ENCODE measurements at regions not wholly inside any gene's neighbourhood (a gene's known extent, or its start where the extent isn't known, plus 50 kb on each side); places are given as distances from the start of the nearest gene placed in this dataset.
"Not testable (repeated sequence)": the region's sequence is repeated elsewhere in the genome, so short reads cannot be mapped to it uniquely, and the experiment has no call there.

DNA sequence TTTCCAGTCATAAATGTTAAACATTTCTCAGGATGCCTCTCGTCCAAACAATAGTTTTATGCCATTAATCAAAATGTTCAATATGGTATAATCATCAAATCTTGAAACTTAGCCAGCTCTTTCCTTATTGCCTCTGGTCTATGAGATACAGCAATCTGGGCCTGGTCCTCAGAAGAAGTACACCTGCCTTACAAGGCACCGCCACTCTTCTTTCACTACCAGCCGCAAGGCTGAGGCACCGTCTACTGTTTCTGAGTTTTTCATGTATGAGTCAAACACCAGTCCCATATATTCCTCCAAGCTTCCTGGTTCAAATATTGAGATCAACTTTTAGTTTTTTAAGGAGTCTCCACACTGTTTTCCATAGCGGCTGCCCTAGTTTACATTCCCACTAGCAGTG, 600.6 kb upstream of the FAT3 start:
- DNase-seq: no peak

DNA sequence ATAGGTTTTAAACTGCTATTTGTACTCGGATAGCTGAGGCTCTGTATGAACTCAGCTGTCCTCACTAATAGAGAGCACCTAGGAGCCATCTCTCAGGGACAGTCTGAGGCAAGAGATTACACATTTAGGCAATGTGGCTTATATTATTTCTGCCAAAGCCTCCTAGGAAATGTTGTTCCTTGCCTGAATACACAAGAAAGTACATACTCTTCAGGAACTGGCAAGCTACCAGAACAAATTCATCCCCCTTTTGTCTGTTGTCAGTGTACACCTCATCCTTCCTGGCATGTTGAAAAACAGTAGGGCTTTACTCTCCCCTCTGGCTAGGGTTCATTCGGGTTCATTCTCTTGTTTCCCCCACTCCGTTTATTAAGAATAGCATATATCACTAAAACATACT, 615.9 kb upstream of the FAT3 start:
- DNase-seq: no peak

DNA sequence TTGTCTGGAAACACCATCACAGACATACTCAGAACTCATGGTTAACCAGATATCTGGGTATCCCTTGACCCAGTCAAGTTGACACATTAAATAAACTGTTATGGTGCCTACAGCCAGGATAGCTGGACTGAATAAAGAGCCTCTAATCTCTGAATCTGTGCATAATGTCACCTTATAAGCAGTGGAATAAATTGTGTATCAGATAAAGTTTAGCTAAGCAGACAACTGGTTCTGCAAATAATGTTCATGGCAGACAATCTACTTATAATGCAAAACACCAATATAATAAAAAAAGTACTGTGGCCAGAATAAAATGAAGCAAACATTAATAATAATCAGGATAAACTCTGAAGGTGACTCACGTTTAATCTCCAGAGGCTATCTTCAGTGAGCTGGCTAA, 628.5 kb upstream of the FAT3 start:
- no peak for DNase-seq

DNA sequence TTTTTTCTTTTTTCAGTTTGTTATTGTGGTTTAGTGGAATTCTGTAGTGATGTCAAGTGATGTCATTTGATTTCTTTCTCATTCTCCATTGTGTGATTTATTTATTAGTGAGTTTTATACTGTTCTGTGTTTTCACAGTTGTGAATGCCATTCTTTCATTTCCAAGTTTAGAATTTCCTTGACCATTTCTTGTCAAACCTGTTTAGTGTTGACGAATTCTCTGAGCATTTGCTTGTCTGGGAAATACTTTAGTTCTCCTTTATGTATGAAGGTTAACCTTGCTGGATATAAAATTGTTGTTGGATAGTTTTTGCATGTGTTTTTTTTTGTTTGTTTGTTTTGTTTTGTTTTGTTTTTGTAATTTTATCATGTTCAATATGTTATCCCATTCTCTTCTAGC, 633.6 kb upstream of the FAT3 start:
- DNase-seq: no peak

DNA sequence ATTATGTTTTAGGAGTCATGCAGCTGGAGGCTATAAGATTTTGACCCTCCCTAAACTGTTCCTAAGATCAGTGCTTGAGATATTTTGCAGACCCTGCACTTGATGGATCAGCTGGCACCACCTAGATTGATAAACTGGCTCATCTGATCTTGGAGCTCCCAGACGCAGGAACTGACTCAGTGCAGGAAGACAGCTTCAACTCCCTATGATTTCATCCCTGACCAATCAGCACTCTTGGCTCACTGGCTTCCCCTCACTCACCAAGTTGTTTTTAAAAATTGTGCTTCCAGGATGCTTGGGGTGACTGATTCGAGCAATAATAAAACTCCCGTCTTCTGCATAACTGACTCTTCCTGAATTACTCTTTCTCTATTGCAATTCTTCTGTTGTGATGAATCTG, 637.5 kb upstream of the FAT3 start:
- DNase-seq: no peak

DNA sequence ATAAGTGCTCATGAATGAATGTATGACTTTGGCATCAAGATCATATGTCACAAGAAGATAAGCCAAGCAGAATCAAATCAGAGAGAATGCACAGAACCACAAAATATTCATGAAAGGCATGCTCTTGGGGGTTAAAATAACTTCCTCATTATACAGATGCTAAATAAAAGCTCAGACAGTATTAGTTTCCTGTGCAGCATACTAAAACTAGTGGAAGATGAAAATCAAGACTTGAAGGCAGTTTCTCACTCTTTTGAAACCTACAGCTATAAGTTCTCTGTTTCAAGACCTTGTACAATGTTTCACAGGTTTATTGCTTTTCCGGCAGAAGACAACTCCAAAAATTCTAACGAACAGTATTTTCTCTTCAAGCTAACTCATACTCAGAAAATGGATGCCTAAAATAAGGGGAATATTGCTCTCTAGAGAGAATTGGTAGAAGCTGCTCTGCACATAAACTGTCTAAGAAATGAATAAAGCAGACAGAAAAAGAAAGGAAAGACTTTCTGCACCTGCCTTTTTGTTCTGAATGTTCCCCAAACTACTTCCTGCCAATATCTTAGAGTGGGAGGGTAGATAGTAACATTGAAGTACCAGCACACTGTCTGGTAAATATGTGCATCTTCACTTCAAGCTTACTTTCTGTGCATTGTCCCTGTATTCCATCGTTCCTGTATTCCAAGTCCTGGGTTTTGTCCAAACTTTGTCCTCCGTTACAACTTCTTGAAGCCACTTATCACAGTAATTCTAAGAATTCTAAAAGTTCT, 639.4 kb upstream of the FAT3 start:
- DNase-seq: no peak

DNA sequence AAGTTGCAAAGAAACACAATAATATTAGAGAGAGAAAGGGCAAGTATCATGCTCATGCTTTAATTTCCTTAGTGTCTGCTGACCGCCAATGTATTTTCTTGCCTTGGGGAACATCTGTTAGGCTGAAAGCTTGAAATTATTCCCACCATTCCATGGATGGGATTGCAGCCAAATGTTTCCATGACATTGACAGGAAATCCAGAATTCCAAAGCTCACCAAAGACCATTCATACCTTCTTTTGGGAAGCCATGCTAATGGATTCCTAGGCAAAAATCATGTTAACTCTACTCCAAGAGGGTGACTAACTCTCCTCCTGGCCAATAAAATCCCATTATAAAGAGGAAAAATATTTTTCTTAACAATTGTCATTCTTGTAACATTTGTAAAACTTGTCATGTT, 661.4 kb upstream of the FAT3 start:
- DNase-seq: no peak

DNA sequence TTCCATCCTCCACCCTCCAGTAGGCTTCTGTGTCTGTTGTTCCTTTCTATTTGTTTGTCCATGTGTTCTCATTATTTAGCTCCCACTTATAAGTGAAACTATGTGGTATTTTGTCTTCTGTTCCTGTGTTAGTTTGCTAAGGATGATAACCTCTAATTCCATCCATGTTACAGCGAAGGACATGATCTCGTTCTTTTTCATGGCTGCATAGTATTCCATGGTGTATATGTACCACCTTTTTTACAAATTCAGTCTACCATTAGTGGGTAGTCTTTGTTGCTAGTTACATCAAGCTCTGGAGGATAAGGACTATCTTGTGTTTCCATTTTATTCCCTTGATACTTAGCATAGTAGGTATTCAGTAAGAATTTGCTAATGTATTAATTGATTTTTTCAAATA, 664.2 kb upstream of the FAT3 start:
- DNase-seq: no peak

DNA sequence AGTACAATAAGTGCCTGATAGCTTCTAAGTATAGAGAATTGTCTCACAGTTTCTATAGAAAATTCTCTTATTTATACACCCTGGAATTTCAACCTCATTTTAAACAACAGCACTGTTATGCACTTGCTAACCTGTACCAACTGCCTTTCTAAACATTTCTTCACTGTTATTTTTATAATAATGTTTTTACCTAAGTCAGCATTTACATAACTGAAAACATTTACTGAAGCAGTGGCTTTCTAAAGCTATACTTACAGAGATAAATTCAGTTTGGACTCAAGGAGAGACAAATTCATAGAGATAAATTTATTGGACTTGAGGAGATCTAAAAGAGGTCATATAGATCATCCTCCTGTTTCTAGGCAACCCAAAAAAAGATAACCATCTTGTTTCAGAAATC, 686.6 kb upstream of the FAT3 start:
- DNase-seq: no peak

DNA sequence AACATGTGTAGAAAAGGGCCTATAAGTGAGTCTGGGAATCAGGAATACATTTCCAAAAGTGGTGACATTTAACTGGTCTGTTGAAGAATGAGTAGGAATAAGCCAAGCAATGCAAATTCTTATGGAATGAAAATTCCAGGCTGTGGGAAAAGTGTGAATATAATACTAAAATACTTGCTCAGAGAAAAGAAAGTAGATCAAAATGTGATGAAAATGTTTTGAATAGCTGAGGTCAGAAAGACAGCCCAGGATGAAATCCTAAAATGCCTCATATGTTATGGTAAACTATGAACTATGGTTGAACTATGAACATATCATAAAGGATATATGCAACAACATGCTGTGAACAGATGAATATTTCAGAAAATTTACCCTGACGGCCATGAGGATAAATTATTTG, 688.3 kb upstream of the FAT3 start:
- DNase-seq: no peak

DNA sequence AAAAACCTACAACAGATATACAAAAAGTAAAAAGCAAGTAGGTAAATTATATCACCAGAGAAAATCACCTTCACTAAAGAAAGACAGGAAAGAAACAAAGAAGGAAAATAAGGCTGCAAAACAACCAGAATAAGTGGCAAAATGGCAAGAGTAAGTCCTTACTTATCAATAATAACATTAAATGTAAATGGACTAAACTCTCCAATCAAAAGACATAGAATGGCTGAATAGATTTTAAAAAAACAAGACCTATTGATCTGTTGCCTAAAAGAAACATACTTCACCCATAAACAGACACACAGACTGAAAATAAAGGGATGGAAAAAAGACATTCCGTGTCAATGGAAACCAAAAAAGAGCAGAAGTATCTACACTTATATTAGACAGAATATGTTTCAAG, 695.7 kb upstream of the FAT3 start:
- DNase-seq: no peak

DNA sequence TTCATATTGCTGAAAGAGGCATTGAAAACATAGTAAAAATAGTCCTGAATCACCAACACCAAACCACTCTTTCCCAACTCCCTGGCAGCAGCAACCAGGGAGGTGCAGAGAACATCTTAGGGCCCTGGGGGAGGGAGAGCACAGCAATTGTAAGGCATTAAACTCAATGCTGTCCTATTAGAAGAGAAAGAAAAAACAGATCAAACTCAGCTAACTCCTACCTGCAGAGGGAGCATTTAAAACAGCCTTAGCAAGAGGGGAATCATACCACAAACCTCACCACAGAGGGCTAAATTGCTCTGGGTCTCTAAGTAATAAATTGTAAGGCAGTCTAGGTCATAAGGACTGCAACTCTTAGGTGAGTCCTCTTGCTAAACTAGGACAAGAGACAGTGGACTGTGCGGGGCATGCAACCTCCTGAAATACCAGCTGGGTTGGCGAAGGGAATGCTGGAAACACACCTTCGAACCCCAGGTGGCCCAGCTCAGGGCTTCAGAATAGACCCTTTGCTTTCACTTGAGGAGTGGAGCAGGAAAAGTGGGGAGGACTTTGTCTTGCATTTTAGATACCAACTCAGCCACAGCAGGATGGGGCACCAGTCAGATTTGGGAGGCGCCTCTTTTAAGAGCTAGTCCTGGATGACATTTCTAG, 697.1 kb upstream of the FAT3 start:
- DNase-seq: no peak

DNA sequence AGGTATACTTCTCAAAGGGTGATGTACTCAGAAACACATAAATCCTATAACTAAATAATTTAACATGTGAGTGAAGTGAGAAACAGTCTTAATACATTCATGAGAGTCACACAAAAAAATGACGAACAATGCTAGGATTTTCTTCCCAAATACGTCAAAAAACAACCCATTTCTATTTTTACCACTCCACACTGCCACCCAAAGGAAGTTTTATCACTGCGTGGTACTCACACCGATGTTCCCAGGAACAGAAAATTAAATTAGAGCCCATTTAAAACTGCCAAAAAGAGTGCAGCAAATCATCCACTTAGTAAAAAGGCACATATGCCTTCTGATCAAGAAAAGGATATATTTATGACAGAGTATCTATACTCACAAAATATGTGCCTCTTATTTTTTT, 710.9 kb upstream of the FAT3 start:
- no peak for DNase-seq

DNA sequence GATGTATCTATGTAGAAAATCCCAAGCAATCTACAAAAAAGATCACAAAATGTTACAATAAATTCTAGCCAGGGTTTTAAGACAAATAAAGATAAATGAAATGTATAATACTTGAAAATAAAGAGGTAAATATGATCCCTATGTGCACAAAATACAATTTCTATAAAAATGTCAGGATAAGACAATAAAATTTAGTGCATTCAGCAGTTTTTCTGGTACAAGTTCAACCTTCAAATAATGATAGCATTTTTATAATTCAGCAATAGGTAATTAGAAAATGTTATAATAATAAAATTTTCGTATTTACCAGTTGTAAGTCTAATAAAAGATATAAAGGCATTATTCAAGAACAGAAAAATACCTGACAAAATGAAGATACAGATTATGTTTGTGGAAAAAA, 726.8 kb upstream of the FAT3 start:
- DNase-seq: no peak

DNA sequence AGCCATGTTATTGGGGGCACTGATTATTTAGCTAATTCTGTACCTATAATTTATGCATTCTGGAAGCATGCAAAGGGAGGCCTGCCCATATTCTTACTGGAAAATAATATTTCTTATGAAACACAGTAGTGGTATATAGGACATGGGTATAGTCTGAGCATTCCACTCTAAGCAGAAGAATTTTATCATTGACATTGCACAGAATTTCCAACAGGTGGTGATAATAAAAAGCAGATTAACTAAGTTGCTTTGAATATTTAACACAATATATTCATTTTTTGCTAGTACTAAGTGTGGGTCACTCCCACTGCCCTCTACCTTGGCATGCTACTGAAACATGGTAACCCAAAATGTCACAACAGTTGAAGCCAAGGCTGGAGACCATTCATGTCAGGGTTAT, 728.8 kb upstream of the FAT3 start:
- no peak for DNase-seq

DNA sequence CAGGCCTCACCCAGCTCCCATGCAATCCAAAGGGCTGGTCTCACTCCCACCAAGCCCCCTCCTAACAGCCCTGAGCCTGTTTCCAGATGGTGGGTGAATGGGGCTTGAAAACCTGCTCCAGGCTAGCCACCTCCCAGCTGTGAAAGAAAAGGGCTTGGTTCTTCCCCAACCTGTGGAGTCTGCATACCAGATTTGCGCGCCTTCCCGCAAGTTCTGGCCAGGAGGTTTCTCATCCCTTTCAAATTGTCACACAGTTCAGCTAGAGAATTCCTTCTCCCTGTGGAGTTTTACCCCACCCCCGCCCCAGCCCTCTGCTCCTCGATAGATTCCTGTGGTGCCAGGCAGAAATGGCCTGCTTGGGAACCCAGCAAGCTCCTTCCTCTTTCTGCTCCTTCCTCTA, 734.6 kb upstream of the FAT3 start:
- DNase-seq: no peak

DNA sequence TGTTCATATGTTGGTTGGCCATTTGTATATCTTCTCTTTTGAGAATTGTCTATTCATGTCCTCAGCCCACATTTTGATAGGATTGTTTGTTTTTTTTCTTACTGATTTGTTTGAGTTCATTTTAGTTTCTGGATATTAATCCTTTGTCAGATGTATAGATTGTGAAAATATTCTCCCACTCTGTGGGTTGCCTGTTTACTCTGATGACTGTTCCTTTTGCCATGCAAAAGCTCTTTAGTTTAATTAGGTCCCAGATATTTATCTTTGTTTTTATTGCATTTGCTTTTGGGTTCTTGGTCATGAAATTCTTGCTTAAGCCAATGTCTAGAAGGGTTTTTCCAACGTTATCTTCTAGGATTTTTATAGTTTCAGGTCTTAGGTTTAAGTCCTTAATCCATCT, 740.7 kb upstream of the FAT3 start:
- DNase-seq: not testable (repeated sequence)

DNA sequence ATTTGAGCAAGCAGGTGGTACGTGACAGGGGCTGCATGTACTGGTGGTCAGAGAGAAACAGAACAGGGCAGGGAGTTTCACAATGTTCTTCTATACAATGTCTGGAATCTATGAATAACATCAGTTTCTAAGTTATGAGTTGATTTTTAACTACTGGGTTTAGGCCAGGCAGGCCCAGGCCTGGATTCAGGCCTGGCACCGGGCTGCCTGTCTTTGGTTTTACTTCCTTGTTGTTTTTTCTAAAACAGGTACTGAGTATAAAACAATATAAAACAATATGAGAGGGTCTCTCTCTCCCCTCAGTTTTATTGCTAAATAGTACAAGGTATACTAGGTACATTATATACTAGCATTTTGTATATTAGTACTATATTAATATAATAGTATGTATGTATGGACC, 742.7 kb upstream of the FAT3 start:
- not testable (repeated sequence) for DNase-seq

DNA sequence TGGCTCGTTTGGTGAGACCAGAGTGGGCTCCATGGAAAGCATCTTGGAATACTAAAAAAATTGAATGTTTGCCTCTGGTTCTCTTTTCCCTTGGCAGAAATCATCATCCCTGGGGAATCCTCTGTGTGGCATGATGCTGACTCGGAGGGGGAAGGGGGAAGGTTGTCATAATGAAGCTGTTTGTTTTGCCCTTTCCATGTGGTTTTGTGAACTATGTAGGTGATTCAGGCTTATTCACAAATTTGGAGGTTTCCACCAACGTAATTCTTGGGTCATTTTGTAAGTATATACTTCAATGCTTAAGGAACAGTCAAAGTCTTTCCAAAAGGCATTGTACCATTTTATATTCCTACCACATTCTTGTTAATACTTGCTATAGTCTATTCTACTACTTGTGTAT, 754.0 kb upstream of the FAT3 start:
- DNase-seq: no peak

DNA sequence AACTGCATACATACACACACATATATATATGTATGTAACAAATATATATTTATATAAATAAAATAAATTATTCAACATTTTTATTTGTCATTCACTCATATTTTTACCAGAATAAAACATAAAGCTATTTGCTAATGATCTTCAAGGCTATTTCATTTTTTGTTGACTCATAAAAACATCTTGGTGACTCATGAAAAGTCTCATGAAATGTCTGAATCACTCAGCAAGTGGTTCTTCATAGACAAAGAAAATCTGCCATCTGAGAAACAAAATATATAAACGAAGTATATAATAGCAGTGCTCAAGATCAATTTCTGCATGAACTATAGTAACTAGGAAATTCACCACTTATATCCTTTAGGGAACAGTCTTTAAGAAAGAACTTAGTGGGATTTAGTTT, 764.8 kb upstream of the FAT3 start:
- no peak for DNase-seq

DNA sequence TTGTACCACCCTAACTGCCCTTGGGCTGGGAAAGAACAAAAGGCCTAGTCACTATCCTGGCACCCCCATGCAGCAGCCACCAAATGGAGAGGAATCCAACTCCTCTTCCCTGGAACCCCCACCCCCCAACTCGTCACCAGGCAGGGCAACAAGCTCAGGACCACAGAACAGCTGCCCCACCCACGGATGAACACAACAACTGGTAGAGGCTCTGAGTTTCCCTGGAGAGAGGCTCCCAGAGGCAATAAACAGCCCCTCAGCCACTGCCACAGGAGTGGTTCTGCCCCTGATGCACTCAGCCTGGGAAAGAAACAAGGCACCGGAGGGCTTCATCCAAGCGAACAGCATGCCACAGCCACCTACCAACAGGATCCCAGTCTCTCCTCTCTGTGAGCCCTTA, 778.4 kb upstream of the FAT3 start:
- DNase-seq: no peak

DNA sequence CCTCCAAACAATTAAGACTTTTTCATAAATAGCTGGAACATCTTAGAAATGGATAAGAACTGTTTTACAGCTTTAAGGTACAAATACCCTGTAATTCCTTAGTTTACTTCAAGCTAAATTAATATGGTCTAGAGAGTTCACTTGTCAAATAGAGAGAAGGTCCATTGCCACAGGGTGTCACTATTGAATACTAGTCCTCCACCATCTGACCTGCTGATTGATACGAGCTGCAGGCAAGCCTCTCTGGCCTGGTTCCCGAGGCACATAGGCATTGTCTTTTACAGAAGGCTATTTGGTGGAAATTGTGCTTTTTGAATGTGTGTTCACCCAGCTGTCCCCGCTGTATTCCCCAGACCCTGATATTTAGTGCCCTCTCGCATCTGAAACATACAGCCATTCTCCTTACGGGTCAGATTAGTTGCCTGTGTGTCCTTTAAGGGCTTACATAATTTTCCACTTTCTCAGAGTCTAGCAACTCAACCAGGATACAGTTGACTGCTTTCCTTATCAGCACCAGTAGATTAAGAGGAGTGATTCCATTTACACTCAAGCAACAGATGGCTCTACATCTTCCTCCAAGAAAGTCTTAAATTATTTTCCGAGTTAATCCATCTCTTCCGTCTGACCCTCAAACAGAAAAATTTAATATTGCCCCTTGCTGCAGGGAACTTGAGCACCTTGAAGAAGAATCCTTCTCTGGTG, 788.8 kb upstream of the FAT3 start:
- no peak for DNase-seq

DNA sequence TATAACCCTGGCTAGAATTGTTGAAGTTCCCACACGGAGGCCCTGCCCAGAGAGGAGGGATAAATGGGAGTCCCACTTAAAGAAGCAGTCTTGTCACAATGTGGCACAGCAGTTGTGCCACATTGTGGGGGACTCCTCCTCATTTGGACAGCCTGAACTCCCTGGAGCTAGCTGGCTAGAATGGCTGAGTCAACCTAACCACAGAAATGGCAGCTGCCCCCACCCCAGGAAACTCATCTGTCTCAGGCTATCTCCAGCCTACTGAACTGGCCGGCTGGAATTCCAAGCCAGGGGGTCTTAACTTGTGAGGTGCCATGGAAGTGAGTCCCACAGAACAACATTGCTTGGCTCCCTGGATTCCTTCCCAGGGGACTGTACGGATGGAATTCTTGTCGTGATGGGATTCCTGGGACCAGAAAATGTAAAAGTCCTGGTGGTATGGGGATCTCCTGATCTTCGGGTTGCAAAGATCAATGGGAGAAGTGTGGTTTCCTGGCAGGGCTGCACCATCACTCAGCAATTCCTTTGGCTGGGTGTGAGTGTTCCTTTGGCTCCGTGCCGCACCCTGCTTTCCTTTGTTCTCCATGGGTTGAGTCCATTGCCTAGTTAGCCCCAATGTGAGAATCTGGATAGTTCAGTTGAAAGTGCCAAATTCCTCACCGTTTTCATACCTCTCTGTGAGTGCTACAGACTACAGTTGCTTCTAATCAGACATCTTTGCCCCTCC, 791.2 kb upstream of the FAT3 start:
- DNase-seq: no peak

DNA sequence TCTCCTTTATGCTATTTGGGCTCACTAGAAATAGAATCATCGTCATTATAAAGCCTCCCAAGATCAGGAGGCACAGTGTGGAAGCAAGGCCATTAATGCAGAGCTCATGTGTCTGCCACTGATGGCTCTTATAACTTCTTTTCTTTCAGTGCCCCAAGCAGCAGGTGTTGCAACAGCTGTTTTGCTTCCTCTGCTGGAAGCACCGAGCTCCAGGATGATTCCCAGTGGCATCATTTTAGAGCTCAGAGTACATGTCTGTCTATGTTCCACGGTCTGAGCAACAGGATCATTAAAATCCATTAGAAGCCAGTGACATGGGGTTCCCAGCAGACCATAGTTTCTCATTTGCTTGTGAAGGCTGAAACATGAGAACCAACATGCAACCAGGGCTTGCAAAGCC, 803.0 kb upstream of the FAT3 start:
- no peak for DNase-seq
